Adrenal gland (tissue), 5 donors: ENCODE measurements at regions not wholly inside any gene's neighbourhood (a gene's known extent, or its start where the extent isn't known, plus 50 kb on each side); places are given as distances from the start of the nearest gene placed in this dataset.

Experiments
- CTCF ChIP-seq, 6 experiments: fragments of 450-650 bp in 4 of 6; fragments of 200-600 bp in 2 of 6; sonication (generic) in 1 of 6; IDR thresholded peaks; 1 replicate in 5 of 6; 2 replicates in 1 of 6; pipeline versions ENCODE4 v1.5.1 to v1.8.0; 2016 to 2021; ENCODE audit warnings: antibody characterized with exemption in 6 of 6, mild to moderate bottlenecking in 2 of 6, moderate library complexity in 1 of 6
- POLR2A ChIP-seq, 2 donors: fragments of 450-650 bp; IDR thresholded peaks; one replicate each; pipeline ENCODE4 v1.6.1; 2017; ENCODE audit warnings: antibody characterized with exemption in 2 of 2, mild to moderate bottlenecking in 2 of 2, moderate library complexity in 1 of 2
- donor health status: DM: no; HTN: no; CAD: no.

GRCh38 chr6:114650891-114651290 is 308.1 kb upstream of the HS3ST5 start:
- no peak for TF ChIP-seq CTCF (IDR thresholded peaks at IDR 0.05)
- no peak for TF ChIP-seq POLR2A (IDR thresholded peaks at IDR 0.05)
